ENCODE measurements at regions not wholly inside any gene's neighbourhood (a gene's known extent, or its start where the extent isn't known, plus 50 kb on each side); places are given as distances from the start of the nearest gene placed in this dataset.
"Not testable (repeated sequence)": the region's sequence is repeated elsewhere in the genome, so short reads cannot be mapped to it uniquely, and the experiment has no call there.

- DNase-seq (ENCODE audit: low read depth), result no peak
- TF ChIP-seq CTCF (conservative IDR thresholded peaks at IDR 0.05; ENCODE audit: control insufficient read depth, insufficient read depth, low read depth, low read length), result no peak
- H3K4me3 ChIP-seq (ENCODE audit: control insufficient read depth, low read depth, low read length), result no peak overlapping the region
Observed at GRCh38 chr16:52353249-52353648, 193.7 kb downstream of the TOX3 start.

- no peak for DNase-seq (ENCODE audit: low read depth)
- H3K4me3 ChIP-seq (ENCODE audit: control insufficient read depth, low read depth, low read length), result no peak overlapping the region
- TF ChIP-seq CTCF (conservative IDR thresholded peaks at IDR 0.05; ENCODE audit: control insufficient read depth, insufficient read depth, low read depth, low read length), result no peak
Observed at GRCh38 chr16:52351451-52351850, 195.5 kb downstream of the TOX3 start.

- no peak for TF ChIP-seq CTCF (conservative IDR thresholded peaks at IDR 0.05; ENCODE audit: control insufficient read depth, insufficient read depth, low read depth, low read length)
- DNase-seq (ENCODE audit: low read depth), result no peak
- no peak overlapping the region for H3K4me3 ChIP-seq (ENCODE audit: control insufficient read depth, low read depth, low read length)
Observed at GRCh38 chr16:52350031-52350642, 196.8 kb downstream of the TOX3 start.

GRCh38 chr16:52346709-52347108, 200.2 kb downstream of the TOX3 start:
- no peak for TF ChIP-seq CTCF (conservative IDR thresholded peaks at IDR 0.05; ENCODE audit: control insufficient read depth, insufficient read depth, low read depth, low read length)
- DNase-seq (ENCODE audit: low read depth), result no peak
- H3K4me3 ChIP-seq (ENCODE audit: control insufficient read depth, low read depth, low read length), result no peak overlapping the region

GRCh38 chr16:52333673-52334072, 213.3 kb downstream of the TOX3 start:
- DNase-seq (ENCODE audit: low read depth); H3K4me3 ChIP-seq (ENCODE audit: control insufficient read depth, low read depth, low read length): not testable (repeated sequence)

- DNase-seq (ENCODE audit: low read depth), result no peak
- no peak for TF ChIP-seq CTCF (conservative IDR thresholded peaks at IDR 0.05; ENCODE audit: control insufficient read depth, insufficient read depth, low read depth, low read length)
- no peak overlapping the region for H3K4me3 ChIP-seq (ENCODE audit: control insufficient read depth, low read depth, low read length)
Observed at GRCh38 chr16:52320930-52321439, 226.0 kb downstream of the TOX3 start.

- no peak overlapping the region for H3K4me3 ChIP-seq (ENCODE audit: control insufficient read depth, low read depth, low read length)
- TF ChIP-seq CTCF (conservative IDR thresholded peaks at IDR 0.05; ENCODE audit: control insufficient read depth, insufficient read depth, low read depth, low read length), result no peak
Observed at GRCh38 chr16:52318302-52319009, 228.5 kb downstream of the TOX3 start.

More at GRCh38 chr16:52318302-52319009, 228.5 kb downstream of the TOX3 start:
- DNase-seq (ENCODE audit: low read depth), result no peak
